ENCODE measurements at regions not wholly inside any gene's neighbourhood (a gene's known extent, or its start where the extent isn't known, plus 50 kb on each side); places are given as distances from the start of the nearest gene placed in this dataset.

DNA sequence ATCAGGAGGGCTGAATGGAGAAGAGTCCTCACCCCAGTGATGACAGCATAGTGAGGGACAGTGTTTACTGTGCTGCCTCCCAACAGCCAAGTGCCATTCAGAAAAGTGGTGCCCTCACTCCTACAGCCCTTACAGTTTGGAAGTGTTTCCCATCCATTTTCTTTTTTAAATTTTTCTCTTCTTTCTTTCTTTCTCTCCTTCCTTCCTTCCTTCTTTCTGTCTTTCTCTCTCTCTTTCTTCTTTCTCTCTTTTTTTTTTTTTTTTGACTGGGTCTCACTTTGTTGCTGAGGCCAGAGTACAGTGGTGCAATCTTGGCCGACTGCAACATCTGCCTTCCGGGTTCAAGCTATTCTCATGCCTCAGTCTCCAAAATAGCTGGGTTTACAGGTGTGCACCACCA lies 755.3 kb downstream of the UQCRFS1 start:
- TF ChIP-seq, protein P1, sequence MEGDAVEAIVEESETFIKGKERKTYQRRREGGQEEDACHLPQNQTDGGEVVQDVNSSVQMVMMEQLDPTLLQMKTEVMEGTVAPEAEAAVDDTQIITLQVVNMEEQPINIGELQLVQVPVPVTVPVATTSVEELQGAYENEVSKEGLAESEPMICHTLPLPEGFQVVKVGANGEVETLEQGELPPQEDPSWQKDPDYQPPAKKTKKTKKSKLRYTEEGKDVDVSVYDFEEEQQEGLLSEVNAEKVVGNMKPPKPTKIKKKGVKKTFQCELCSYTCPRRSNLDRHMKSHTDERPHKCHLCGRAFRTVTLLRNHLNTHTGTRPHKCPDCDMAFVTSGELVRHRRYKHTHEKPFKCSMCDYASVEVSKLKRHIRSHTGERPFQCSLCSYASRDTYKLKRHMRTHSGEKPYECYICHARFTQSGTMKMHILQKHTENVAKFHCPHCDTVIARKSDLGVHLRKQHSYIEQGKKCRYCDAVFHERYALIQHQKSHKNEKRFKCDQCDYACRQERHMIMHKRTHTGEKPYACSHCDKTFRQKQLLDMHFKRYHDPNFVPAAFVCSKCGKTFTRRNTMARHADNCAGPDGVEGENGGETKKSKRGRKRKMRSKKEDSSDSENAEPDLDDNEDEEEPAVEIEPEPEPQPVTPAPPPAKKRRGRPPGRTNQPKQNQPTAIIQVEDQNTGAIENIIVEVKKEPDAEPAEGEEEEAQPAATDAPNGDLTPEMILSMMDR (conservative IDR thresholded peaks at IDR 0.05; ENCODE audit: low read depth, low read length): no peak
- TF ChIP-seq EZH2 (IDR thresholded peaks at IDR 0.05; ENCODE audit: borderline replicate concordance, low read depth, low read length, poor library complexity, severe bottlenecking): no peak
